Gastrocnemius medialis (tissue), 4 donors: ENCODE measurements at regions not wholly inside any gene's neighbourhood (a gene's known extent, or its start where the extent isn't known, plus 50 kb on each side); places are given as distances from the start of the nearest gene placed in this dataset.

Experiments used
- POLR2A ChIP-seq, 2 donors: fragments of 450-650 bp; IDR thresholded peaks; one replicate each; pipeline ENCODE4 v1.6.1; 2017; ENCODE audit warnings: antibody characterized with exemption in 2 of 2, mild to moderate bottlenecking in 2 of 2, moderate library complexity in 2 of 2
- TF ChIP-seq, protein P1 (sequence below), 5 experiments: fragments of 450-650 bp in 3 of 5; fragments of 200-600 bp in 2 of 5; sonication (generic) in 2 of 5; IDR thresholded peaks in 4 of 5; conservative IDR thresholded peaks in 1 of 5; 1 replicate in 4 of 5; 2 replicates in 1 of 5; pipeline ENCODE4 v1.5.1; 2016 to 2019; ENCODE audit warnings: antibody characterized with exemption in 5 of 5, mild to moderate bottlenecking in 3 of 5, moderate library complexity in 3 of 5

DNA sequence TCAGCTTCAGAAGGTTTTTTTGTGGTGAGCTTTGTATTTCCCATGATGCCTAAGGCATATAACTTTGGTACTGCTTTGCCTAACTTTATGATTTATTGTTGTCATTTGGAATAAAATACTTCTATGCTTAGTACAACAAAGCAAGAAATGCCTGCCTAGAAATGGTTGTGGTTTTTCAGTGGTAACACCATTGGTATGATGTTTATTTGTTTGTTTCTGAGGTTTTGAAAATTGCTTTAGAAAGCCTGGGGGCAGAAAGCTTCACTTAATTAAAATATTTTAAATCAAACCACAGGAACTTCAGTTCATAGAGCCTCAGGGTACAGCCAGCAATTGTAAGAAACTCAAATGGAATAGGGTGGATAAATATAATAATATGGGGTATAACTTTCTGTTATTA is 351.2 kb upstream of the MAP3K7 start:
- TF ChIP-seq, protein P1, sequence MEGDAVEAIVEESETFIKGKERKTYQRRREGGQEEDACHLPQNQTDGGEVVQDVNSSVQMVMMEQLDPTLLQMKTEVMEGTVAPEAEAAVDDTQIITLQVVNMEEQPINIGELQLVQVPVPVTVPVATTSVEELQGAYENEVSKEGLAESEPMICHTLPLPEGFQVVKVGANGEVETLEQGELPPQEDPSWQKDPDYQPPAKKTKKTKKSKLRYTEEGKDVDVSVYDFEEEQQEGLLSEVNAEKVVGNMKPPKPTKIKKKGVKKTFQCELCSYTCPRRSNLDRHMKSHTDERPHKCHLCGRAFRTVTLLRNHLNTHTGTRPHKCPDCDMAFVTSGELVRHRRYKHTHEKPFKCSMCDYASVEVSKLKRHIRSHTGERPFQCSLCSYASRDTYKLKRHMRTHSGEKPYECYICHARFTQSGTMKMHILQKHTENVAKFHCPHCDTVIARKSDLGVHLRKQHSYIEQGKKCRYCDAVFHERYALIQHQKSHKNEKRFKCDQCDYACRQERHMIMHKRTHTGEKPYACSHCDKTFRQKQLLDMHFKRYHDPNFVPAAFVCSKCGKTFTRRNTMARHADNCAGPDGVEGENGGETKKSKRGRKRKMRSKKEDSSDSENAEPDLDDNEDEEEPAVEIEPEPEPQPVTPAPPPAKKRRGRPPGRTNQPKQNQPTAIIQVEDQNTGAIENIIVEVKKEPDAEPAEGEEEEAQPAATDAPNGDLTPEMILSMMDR (IDR thresholded peaks at IDR 0.05 in 4 of 5, conservative IDR thresholded peaks at IDR 0.05 in 1 of 5), result no peak
- no peak for TF ChIP-seq POLR2A (IDR thresholded peaks at IDR 0.05)
